Left lung (tissue), 4 donors: ENCODE measurements at regions not wholly inside any gene's neighbourhood (a gene's known extent, or its start where the extent isn't known, plus 50 kb on each side); places are given as distances from the start of the nearest gene placed in this dataset.

ENCODE experiments used
- ATAC-seq: fragments of 200-7000 bp; cut with Tn5 transposase; one replicate; pipeline ENCODE4 v1.9.1; 2020; ENCODE audit warnings: moderate library complexity
- DNase-seq, 4 donors: peaks; one replicate each; pipeline ENCODE4 v3.0.0-alpha.2; 2013 to 2020
- H3K27ac ChIP-seq, 2 donors: fragments of 200-600 bp; sonication (generic) in 1 of 2; one replicate each; pipeline versions ENCODE4 v1.5.0 to v1.8.0; 2020 to 2021
- H3K27me3 ChIP-seq, 2 donors: fragments of 200-600 bp; sonication (generic) in 1 of 2; one replicate each; pipeline versions ENCODE4 v1.5.0 to v1.8.0; 2020 to 2021
- H3K36me3 ChIP-seq, 2 donors: fragments of 200-600 bp; sonication (generic) in 1 of 2; one replicate each; pipeline versions ENCODE4 v1.5.0 to v1.8.0; 2020 to 2021
- H3K4me1 ChIP-seq, 2 donors: fragments of 200-600 bp; one replicate each; pipeline ENCODE4 v1.8.0; 2021
- H3K4me3 ChIP-seq, 2 donors: fragments of 200-600 bp; sonication (generic) in 1 of 2; one replicate each; pipeline versions ENCODE4 v1.5.0 to v1.8.0; 2020 to 2021; ENCODE audit warnings: mild to moderate bottlenecking in 1 of 2
- H3K9me3 ChIP-seq, 2 donors: fragments of 200-600 bp; sonication (generic) in 1 of 2; one replicate each; pipeline versions ENCODE4 v1.5.0 to v1.8.0; 2020 to 2021
- intact Hi-C, 2 donors: fragments of 100-400 bp; cut with DNase I; formaldehyde crosslinking; loops; one replicate each; pipeline versions ENCODE4 v1.11.2 to v1.14.2; 2022
- TF ChIP-seq, protein P1 (sequence below), 2 donors: fragments of 200-600 bp; sonication (generic) in 1 of 2; IDR thresholded peaks; one replicate each; pipeline versions ENCODE4 v1.5.0 to v1.8.0; 2021; ENCODE audit warnings: antibody characterized with exemption in 2 of 2
- donor health status: DM: no; HTN: yes; CAD: no.
- donor health status: DM: no; HTN: no; CAD: no.

DNA sequence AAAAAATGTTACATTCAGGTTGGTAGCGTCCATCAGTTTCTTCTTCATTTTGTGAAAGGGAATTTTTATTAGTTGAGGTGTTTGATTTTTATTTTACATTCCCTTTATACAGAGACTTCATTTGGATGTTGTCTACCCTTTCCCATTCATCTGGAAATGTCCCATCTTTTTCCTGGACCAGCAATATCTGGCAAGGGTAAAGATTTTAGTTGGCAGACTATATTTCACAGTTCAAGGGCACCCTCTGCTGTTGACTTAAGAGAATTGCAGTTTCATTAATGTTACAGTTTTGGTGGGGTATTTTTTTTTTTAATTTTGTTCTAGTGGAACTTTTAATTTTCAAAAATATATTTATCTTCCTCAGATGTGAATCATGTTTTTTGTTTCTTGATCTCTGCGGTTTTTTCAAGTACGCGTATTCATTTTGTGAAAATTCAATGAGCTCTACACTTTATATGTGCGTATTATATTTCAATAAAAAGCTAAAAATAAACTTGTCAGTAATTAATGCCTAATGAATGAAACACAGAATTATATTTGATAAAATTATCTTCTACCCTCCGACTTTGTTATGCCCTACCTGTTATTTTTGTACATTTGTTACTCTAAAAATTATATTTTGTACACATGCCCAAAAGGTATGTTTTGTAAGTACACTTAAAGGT is 97.9 kb upstream of the KLF14 start:
- intact Hi-C loops = no loop called here
- peak; percentile 88 for ATAC-seq

DNA sequence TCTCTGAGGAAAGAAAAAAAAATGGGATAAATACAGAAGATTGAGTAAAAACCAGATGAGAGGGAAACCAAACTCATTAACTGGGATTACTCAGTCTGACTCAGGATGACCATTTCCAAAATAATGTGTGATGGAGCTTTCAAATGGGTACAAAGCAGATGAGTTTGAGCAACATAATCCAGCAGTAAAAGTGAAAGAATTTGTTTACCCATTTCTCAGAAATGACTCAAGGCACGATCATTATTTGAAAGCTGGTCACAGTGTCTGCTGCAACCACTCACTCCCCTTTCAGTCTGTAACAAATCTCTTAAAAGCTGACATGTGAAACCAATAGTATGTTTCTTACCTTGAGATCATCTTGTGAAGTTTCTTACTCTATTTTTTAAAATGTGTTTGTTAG is 104.7 kb upstream of the KLF14 start:
- Histone ChIP-seq H3K9me3 (no peaks in the 10 kb centered on the region), H3K36me3 (no peaks in the 10 kb centered on the region), H3K4me3 (no peak overlapping the region), H3K27me3 (no peaks in the 10 kb centered on the region), H3K4me1 (peaks cover 0 to 3% of the 10 kb centered on the region in 2 donors), H3K27ac (no peak overlapping the region)
- intact Hi-C loops = no loop called here
- TF ChIP-seq, protein P1, sequence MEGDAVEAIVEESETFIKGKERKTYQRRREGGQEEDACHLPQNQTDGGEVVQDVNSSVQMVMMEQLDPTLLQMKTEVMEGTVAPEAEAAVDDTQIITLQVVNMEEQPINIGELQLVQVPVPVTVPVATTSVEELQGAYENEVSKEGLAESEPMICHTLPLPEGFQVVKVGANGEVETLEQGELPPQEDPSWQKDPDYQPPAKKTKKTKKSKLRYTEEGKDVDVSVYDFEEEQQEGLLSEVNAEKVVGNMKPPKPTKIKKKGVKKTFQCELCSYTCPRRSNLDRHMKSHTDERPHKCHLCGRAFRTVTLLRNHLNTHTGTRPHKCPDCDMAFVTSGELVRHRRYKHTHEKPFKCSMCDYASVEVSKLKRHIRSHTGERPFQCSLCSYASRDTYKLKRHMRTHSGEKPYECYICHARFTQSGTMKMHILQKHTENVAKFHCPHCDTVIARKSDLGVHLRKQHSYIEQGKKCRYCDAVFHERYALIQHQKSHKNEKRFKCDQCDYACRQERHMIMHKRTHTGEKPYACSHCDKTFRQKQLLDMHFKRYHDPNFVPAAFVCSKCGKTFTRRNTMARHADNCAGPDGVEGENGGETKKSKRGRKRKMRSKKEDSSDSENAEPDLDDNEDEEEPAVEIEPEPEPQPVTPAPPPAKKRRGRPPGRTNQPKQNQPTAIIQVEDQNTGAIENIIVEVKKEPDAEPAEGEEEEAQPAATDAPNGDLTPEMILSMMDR (IDR thresholded peaks at IDR 0.05) = no peak
- ATAC-seq (peak; percentile 40), DNase-seq (no peak)

More for the DNA sequence above, 97.9 kb upstream of the KLF14 start:
- H3K9me3 ChIP-seq = peaks cover 0 to 13% of the 10 kb centered on the region in 2 donors
- peak in 2 of 4 donors; percentile 28 to 53 for DNase-seq
- no peaks in the 10 kb centered on the region for H3K27me3 ChIP-seq
- TF ChIP-seq, protein P1 (IDR thresholded peaks at IDR 0.05) = peak; percentile 70
- no peak overlapping the region for H3K4me3 ChIP-seq
- no peaks in the 10 kb centered on the region for H3K4me1 ChIP-seq
- H3K36me3 ChIP-seq = no peaks in the 10 kb centered on the region
- H3K27ac ChIP-seq = no peak overlapping the region

DNA sequence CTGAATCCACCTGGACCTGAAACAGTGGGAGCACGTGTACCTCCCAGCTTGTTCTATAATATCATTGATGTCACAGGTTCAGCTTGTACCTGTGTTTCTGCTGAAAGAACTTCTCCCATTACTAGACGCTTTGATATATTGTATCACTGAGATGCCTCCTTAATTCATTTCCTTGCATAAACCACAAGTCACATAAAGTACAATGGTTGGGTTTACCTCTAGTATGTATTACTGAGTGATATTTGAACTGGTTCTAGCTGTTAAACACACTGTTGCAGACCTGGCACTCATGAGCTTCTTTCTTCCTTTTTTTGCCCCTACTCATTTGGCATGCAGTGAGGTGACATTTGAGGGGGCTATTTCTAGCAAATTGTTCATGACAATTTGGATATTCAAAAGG is 106.6 kb upstream of the KLF14 start:
- intact Hi-C loops = no loop called here
- DNase-seq (no peak), ATAC-seq (no peak)
- H3K9me3 ChIP-seq = no peaks in the 10 kb centered on the region
- H3K27ac ChIP-seq = no peak overlapping the region
- no peaks in the 10 kb centered on the region for H3K27me3 ChIP-seq
- TF ChIP-seq, protein P1 (IDR thresholded peaks at IDR 0.05) = no peak
- no peaks in the 10 kb centered on the region for H3K36me3 ChIP-seq
- no peak overlapping the region for H3K4me3 ChIP-seq
- peaks cover 0 to 3% of the 10 kb centered on the region in 2 donors for H3K4me1 ChIP-seq

DNA sequence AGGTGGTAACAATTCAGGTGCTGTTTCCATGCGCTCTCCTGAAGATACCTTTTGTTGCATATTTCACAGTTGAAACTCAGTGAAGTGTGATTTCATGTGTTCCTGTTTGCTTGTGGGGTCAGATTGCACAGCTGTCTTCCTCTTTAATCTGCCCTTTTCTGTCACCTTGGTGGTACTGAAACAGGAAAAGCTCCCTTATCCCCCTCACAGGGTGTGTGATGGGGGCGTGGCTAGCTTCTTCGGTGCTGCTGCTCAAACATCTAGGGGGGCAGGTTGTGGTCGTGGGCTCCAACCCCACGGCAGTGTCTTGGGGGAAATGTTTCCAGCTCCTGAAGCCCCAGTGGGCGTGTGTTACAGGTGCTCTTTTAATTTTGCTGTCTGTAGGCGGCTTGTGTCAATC is 107.4 kb upstream of the KLF14 start:
- peaks cover 0 to 3% of the 10 kb centered on the region in 2 donors for H3K4me1 ChIP-seq
- H3K27me3 ChIP-seq = no peaks in the 10 kb centered on the region
- DNase-seq = no peak
- TF ChIP-seq, protein P1 (IDR thresholded peaks at IDR 0.05) = no peak
- no peak overlapping the region for H3K27ac ChIP-seq
- intact Hi-C loops = no loop called here
- H3K9me3 ChIP-seq = no peaks in the 10 kb centered on the region
- ATAC-seq = no peak
- no peaks in the 10 kb centered on the region for H3K36me3 ChIP-seq
- no peak overlapping the region for H3K4me3 ChIP-seq

DNA sequence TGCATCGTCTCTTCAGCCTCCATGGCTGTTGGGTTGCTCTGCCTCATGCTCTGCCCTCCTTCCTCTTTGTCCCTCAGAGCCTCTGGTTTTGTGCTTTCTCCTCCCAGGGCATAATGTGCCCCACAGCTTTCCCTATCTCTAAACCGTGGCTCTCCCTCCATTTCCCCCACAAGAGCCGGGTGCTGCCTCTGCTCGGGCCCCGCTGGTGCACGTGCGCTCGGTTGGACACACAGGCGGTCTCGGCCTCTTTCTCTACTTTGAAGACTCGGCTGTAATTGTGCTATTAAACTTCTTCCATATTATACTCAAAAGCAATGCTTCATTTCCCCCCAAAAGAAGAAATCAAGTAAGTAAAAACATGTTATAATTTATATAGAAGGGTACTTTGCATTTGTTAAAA is 109.7 kb upstream of the KLF14 start:
- TF ChIP-seq, protein P1 (IDR thresholded peaks at IDR 0.05) = no peak
- Histone ChIP-seq H3K27me3 (no peaks in the 10 kb centered on the region), H3K27ac (no peak overlapping the region), H3K9me3 (no peaks in the 10 kb centered on the region), H3K36me3 (no peaks in the 10 kb centered on the region), H3K4me1 (peaks cover 0 to 3% of the 10 kb centered on the region in 2 donors), H3K4me3 (no peak overlapping the region)
- DNase-seq (no peak), ATAC-seq (no peak)
- intact Hi-C loops = no loop called here
